Activated T-helper 2 cell treated with anti-CD3 and anti-CD28 coated beads, Interferon-gamma antibody, Interleukin-2, Interleukin-4, amounts not matched to agents 10 μg/mL and 5 μg/mL and 100 μg/mL, durations not matched to agents 14 hours and 24 hours and 36 hours (primary cell): ENCODE measurements at regions not wholly inside any gene's neighbourhood (a gene's known extent, or its start where the extent isn't known, plus 50 kb on each side); places are given as distances from the start of the nearest gene placed in this dataset.
"Not testable (repeated sequence)": the region's sequence is repeated elsewhere in the genome, so short reads cannot be mapped to it uniquely, and the experiment has no call there.

Source experiments
- DNase-seq: peaks from one replicate; pipeline ENCODE4 v3.0.0; 2021; ENCODE audit warnings: low spot score
- H3K27ac Mint-ChIP-seq: one replicate; pipeline ENCODE4 v1.8.0; 2021; ENCODE audit warnings: mixed read lengths
- H3K27me3 Mint-ChIP-seq: one replicate; pipeline ENCODE4 v1.8.0; 2021; ENCODE audit warnings: low read depth, mixed read lengths
- H3K36me3 Mint-ChIP-seq: one replicate; pipeline ENCODE4 v1.8.0; 2021; ENCODE audit warnings: low read depth, mixed read lengths
- H3K4me1 Mint-ChIP-seq: one replicate; pipeline ENCODE4 v1.8.0; 2021; ENCODE audit warnings: low read depth, mixed read lengths
- H3K4me3 Mint-ChIP-seq: one replicate; pipeline ENCODE4 v1.8.0; 2021; ENCODE audit warnings: low read depth, mild to moderate bottlenecking, moderate library complexity, mixed read lengths
- H3K9me3 Mint-ChIP-seq: one replicate; pipeline ENCODE4 v1.8.0; 2021; ENCODE audit warnings: mixed read lengths
- intact Hi-C: fragments of 100-400 bp; cut with micrococcal nuclease; formaldehyde crosslinking; loops from one replicate; pipeline ENCODE4 v1.15.1; 2023

- H3K4me1 Mint-ChIP-seq, result no peaks in the 10 kb centered on the region
- intact Hi-C loops, result no loop called here
- H3K4me3 Mint-ChIP-seq, result no peak overlapping the region
- no peak overlapping the region for H3K27ac Mint-ChIP-seq
- no peaks in the 10 kb centered on the region for H3K36me3 Mint-ChIP-seq
- peaks cover 6% of the 10 kb centered on the region for H3K27me3 Mint-ChIP-seq
- DNase-seq, result no peak
- no peaks in the 10 kb centered on the region for H3K9me3 Mint-ChIP-seq
These were observed 228.5 kb downstream of the ZIC5 start for GRCh38 chr13:99743094-99743493.

DNA sequence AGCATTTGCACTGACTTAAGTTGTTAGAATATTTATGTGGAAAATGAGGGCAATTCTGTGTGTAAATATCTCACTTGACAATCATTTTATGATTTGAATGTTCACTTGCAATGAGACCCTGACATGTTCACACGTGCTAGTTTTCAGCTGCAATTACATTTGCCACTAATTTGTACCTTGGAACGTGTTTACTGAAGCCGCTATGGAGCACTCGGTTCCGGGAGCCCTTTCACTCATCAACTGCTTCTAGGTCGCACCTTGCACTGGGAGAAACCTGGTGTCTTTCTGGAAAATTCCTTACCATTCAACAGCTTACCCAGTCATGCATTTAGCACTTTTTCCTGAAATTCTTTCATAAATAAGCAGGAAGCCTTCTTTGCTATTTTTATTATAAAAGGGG is 229.6 kb downstream of the ZIC5 start:
- Mint-ChIP-seq H3K36me3 (no peaks in the 10 kb centered on the region), H3K27ac (no peak overlapping the region), H3K4me1 (no peaks in the 10 kb centered on the region), H3K9me3 (no peaks in the 10 kb centered on the region), H3K4me3 (no peak overlapping the region), H3K27me3 (peaks cover 6% of the 10 kb centered on the region)
- intact Hi-C loops, result no loop called here
- no peak for DNase-seq

GRCh38 chr13:99740251-99740979 is 231.2 kb downstream of the ZIC5 start:
- Mint-ChIP-seq H3K27me3 (peaks cover 6% of the 10 kb centered on the region), H3K36me3 (no peaks in the 10 kb centered on the region), H3K27ac (no peak overlapping the region), H3K4me3 (no peak overlapping the region), H3K4me1 (no peaks in the 10 kb centered on the region), H3K9me3 (no peaks in the 10 kb centered on the region)
- intact Hi-C loops, result no loop called here
- no peak for DNase-seq

- Mint-ChIP-seq H3K4me1 (no peaks in the 10 kb centered on the region), H3K27ac (no peak overlapping the region), H3K9me3 (no peaks in the 10 kb centered on the region), H3K4me3 (no peak overlapping the region), H3K36me3 (no peaks in the 10 kb centered on the region), H3K27me3 (peaks cover 8% of the 10 kb centered on the region)
- intact Hi-C loops, result no loop called here
- DNase-seq, result no peak
These were observed 232.9 kb downstream of the ZIC5 start for GRCh38 chr13:99738626-99739025.

- H3K27ac Mint-ChIP-seq, result no peak overlapping the region
- H3K9me3 Mint-ChIP-seq, result no peaks in the 10 kb centered on the region
- no peaks in the 10 kb centered on the region for H3K4me1 Mint-ChIP-seq
- no peak overlapping the region for H3K4me3 Mint-ChIP-seq
- no peaks in the 10 kb centered on the region for H3K36me3 Mint-ChIP-seq
- H3K27me3 Mint-ChIP-seq, result peaks cover 4% of the 10 kb centered on the region
- DNase-seq, result no peak
- intact Hi-C loops, result no loop called here
These were observed 233.9 kb downstream of the ZIC5 start for GRCh38 chr13:99737481-99738245.

GRCh38 chr13:99736541-99736940 is 235.0 kb downstream of the ZIC5 start:
- Mint-ChIP-seq H3K9me3 (no peaks in the 10 kb centered on the region), H3K4me3 (no peak overlapping the region), H3K27ac (no peak overlapping the region), H3K36me3 (no peaks in the 10 kb centered on the region), H3K27me3 (peaks cover 4% of the 10 kb centered on the region), H3K4me1 (no peaks in the 10 kb centered on the region)
- intact Hi-C loops, result no loop called here
- DNase-seq, result no peak

DNA sequence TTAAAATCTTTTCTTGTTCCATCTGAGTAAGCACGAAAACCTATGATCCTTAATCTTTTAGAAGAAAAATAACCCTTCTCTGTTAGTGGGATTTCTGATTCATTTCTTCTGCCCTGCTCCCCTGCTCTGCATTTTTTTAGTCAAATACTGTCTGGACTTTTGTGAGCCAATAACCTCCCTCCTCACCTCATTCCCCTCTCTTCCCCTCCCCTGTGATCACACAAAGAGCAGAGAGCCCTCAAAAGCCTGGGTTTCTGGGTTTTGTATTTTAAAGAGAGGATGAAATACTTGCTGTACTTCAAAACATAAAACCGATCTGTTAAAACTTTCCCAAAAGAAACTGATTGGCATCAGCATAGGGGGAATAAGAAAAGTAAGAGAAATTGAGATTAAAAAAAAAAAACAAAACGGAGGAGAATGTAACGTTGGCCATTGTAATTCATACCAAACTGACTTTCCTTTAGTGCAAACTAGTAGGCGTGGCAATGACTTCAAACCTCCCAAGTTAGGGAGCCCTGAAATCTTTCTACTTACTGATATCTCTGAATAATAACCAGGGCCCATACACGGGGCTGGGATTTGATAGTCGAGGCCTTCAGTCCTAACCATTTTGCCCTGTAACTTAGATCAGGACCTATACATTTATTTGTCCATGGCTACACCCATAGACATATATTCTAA is 232.9 kb downstream of the TM9SF2 start:
- intact Hi-C loops, result no loop called here
- Mint-ChIP-seq H3K4me1 (no peaks in the 10 kb centered on the region), H3K36me3 (no peaks in the 10 kb centered on the region), H3K27me3 (peaks cover 6% of the 10 kb centered on the region), H3K27ac (no peak overlapping the region), H3K4me3 (no peak overlapping the region), H3K9me3 (no peaks in the 10 kb centered on the region)
- no peak for DNase-seq

DNA sequence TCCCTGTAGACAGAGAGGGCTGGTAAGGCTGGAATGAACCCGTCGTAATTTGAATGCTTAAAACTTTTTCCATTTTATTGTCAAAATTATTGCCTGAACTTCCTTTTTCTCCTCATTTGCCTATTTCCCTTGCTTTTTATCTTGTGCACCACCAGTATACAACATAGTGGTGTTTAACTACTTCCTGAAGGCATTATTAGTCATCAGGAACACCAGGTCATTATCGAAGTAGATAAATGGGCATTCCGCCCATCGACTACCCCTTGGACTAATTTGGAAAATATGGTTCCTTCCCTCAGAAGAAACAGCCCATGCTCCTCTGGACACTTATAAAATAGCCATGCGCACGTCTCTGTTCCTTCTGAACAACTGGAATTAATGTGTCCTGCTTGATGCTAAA is 232.1 kb downstream of the TM9SF2 start:
- DNase-seq, result no peak
- Mint-ChIP-seq H3K36me3 (no peaks in the 10 kb centered on the region), H3K4me3 (no peak overlapping the region), H3K9me3 (no peaks in the 10 kb centered on the region), H3K27ac (no peak overlapping the region), H3K27me3 (peaks cover 6% of the 10 kb centered on the region), H3K4me1 (no peaks in the 10 kb centered on the region)
- intact Hi-C loops, result no loop called here

DNA sequence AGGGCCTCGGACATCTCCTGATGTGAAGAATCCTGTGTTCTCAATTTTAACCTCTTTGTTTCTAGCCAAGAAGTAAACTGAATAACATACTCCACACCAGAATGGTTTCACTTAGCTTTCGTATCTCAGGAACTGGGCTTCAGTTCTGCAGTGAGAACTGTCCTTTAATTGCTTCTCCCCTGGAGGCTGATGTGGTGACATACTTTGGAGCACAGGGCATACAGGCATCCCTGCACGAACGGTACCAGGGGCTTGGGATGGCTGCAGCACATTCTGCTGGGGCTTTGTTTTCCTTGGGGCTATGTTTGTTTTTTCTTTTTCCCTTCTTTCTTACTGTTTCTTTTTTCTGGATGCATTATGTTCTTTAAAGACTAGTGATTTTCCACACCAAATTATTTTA is 230.5 kb downstream of the TM9SF2 start:
- DNase-seq, result no peak
- no peaks in the 10 kb centered on the region for H3K4me1 Mint-ChIP-seq
- intact Hi-C loops, result no loop called here
- H3K27ac Mint-ChIP-seq, result no peak overlapping the region
- no peak overlapping the region for H3K4me3 Mint-ChIP-seq
- no peaks in the 10 kb centered on the region for H3K36me3 Mint-ChIP-seq
- H3K9me3 Mint-ChIP-seq, result no peaks in the 10 kb centered on the region
- peaks cover 6% of the 10 kb centered on the region for H3K27me3 Mint-ChIP-seq

DNA sequence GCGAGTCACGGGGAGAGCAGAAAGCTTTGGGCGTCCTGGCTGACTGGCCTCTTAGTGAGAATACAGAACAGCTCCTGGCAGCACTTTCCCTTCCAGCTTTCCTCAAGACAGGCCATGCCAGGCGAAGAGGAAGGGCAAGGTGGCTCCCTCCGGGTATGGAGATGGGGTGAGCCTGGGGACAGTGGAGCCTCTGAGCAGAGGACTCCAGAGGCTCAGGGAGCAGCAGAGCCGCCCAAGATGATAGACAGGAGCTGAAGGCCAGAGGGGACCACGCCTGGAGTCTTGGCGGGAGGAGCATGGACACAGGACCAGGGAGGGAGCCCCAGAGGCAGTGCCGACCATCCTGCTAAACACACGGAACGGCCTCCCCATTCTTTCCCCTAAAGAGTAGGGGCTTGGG is 229.1 kb downstream of the TM9SF2 start:
- H3K4me1 Mint-ChIP-seq, result no peaks in the 10 kb centered on the region
- no peak overlapping the region for H3K27ac Mint-ChIP-seq
- H3K9me3 Mint-ChIP-seq, result no peaks in the 10 kb centered on the region
- H3K36me3 Mint-ChIP-seq, result no peaks in the 10 kb centered on the region
- intact Hi-C loops, result no loop called here
- peaks cover 6% of the 10 kb centered on the region for H3K27me3 Mint-ChIP-seq
- H3K4me3 Mint-ChIP-seq, result no peak overlapping the region
- no peak for DNase-seq

DNA sequence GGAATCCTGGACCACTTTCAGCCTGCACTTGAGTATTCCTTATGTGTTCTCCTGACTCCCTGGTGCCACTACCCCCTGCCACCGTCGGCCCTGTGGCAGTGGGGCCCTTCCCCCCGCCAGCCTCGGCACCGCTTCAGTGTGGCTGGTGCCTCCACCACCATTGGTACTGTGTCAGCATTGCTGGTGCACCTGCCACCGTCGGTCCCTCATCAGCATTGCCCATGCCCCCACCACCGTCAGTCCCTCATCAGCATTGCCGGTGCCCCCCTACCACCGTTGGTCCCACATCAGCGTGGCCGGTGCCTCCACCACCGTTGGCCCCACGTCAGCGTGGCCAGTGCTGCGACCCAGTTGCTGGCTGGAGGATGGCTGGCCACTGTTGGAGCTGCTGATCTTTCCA is 228.5 kb downstream of the TM9SF2 start:
- DNase-seq, result no peak
- Mint-ChIP-seq H3K4me3 (no peak overlapping the region), H3K4me1 (no peaks in the 10 kb centered on the region), H3K9me3 (no peaks in the 10 kb centered on the region), H3K27me3 (peaks cover 6% of the 10 kb centered on the region), H3K36me3 (no peaks in the 10 kb centered on the region), H3K27ac (no peak overlapping the region)
- intact Hi-C loops, result no loop called here

- H3K27ac Mint-ChIP-seq, result not testable (repeated sequence)
These were observed 226.4 kb downstream of the TM9SF2 start for GRCh38 chr13:99727651-99728050.

DNA sequence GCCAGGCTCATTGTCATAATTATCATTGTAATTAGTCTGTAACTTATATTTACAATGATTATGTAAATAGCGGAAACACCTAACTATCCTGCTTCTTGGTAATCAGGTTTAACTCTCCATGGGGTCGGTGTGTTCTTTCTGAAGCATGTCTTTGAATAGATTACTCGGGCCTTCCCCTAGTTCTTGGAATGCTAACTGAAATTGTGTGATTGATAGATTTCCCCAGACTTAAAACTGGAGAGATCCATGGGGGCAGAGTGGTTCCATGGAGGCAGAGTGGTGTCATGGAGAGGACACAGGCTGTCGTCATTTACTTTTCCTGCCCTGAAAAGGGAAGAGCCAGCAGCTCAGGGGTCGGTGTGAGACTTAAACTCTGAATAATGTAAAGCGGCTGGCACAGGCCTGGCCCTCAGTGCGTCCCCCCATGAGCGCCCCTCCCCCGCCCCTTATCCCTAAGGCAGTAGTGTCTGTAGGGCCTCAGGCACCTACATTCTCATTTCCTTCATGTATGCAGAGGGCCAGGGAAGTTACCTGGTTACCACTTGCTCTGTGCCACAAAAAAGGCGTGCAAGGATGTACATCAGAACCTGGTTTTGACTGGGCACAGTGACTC is 225.1 kb downstream of the TM9SF2 start:
- Mint-ChIP-seq H3K4me3 (no peak overlapping the region), H3K27me3 (peaks cover under 1% of the 10 kb centered on the region), H3K9me3 (no peaks in the 10 kb centered on the region), H3K27ac (no peak overlapping the region), H3K4me1 (no peaks in the 10 kb centered on the region), H3K36me3 (no peaks in the 10 kb centered on the region)
- intact Hi-C loops, result no loop called here
- no peak for DNase-seq

More at GRCh38 chr13:99727651-99728050, 226.4 kb downstream of the TM9SF2 start:
- H3K4me1 Mint-ChIP-seq, H3K4me3 Mint-ChIP-seq, H3K36me3 Mint-ChIP-seq, DNase-seq, H3K9me3 Mint-ChIP-seq, H3K27me3 Mint-ChIP-seq, intact Hi-C loops: not testable (repeated sequence)
